HG02642 (cell line): ENCODE measurements at regions not wholly inside any gene's neighbourhood (a gene's known extent, or its start where the extent isn't known, plus 50 kb on each side); places are given as distances from the start of the nearest gene placed in this dataset.

Source experiments
- ATAC-seq: cut with Tn5 transposase; IDR thresholded peaks from one replicate; pipeline ENCODE4 v1.9.1; 2021; ENCODE audit warnings: mild to moderate bottlenecking; ENCODE audit not compliant: unreplicated experiment, poor library complexity

DNA sequence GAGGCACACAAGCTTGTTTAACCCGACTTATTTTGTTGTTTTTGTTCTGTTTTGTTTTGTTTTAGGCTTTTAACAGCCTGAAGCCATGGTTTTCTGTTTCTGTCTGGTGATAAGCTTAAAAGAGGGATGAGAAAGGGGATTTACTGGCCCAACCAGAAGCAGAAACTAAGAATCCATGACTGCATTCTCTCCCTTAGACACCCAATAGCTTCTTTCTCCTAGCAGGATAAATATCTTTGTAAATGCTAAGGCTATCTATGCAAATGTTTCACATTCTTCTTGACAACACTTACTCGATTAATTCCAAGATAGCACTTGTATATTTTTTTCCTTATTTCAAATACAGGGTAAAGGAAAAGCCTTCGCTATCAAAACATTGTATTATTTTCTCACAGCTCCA lies 53.7 kb upstream of the SMAD1 start:
- no peak for ATAC-seq

DNA sequence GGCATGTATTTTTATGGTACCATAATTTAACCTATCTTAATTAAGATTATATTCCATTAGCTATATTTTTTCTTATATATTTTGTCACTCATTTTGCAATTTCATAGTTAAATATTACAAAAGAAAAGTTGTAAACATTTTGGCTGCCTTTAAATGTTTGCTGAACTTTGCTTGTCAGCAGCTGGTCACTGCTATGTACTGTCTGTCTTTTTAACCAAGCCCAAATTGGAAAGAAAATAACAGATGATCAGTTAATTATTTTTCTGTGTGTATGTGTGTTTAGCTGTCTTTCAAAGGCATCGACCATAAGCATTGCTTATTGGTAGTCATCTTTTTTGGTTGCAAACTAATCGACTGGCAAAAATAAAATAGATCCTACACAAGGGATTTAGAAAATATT lies 54.4 kb upstream of the SMAD1 start:
- ATAC-seq = no peak

DNA sequence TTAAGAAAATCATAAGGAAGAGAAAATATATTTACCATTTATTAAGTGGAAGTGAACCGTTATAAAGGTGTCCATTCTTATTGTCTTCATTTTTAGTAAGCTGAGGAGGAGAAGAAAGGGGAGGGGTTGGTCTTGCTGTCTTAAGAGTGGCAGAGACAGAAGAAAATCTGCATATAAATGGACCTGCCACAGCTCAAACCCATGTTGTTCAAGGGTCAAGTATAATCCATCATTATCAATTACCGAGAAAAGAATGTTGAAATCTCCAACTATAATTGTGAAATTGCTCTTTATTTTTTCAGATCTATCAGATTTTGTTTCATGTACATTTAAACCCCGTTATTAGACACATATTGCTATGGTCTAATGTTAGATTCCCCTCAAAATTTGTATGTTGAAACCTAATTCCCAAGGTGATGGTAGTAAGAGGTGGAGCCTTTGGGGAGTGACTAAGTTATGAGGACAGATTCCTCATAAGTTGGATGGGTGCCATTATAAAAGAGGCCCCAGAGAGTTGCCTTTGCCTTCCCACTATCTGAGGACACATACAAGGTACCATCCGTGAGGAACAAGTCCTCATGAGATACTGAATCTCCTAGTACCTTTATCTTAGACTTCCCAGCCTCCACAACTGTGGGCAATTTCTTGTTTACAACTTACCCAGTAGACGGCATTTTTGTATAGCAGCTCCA lies 58.5 kb upstream of the SMAD1 start:
- no peak for ATAC-seq

DNA sequence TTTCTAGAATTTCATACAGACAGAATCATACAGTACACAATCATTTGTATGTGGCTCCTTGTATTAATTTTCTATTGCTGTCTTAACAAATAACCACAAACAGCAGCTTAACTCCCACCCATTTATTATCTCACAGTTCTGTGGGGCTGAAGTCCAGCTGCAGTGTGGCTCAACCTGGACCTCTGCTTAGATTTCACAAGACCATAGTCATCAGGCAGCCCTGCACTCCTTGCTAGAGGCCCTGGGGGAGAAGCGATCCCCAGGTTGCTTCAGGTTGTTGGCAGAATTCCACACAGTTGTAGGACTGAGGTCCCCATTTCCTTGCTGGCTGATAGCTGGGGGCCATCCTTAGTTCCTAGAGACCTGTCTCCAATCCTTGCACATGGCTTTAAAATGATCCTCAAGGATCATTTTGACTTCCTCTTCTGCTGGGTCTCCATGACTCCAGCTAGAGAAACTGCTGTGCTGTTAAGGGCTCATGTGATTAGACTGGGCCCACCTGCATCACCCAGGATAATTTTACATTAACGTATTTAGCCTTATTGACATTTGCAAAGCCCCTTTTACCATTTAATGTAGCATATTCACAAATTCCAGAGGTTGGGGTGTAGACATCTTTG lies 60.9 kb upstream of the SMAD1 start:
- no peak for ATAC-seq

GRCh38 chr4:145418739-145419138 lies 62.9 kb upstream of the SMAD1 start:
- ATAC-seq = no peak

DNA sequence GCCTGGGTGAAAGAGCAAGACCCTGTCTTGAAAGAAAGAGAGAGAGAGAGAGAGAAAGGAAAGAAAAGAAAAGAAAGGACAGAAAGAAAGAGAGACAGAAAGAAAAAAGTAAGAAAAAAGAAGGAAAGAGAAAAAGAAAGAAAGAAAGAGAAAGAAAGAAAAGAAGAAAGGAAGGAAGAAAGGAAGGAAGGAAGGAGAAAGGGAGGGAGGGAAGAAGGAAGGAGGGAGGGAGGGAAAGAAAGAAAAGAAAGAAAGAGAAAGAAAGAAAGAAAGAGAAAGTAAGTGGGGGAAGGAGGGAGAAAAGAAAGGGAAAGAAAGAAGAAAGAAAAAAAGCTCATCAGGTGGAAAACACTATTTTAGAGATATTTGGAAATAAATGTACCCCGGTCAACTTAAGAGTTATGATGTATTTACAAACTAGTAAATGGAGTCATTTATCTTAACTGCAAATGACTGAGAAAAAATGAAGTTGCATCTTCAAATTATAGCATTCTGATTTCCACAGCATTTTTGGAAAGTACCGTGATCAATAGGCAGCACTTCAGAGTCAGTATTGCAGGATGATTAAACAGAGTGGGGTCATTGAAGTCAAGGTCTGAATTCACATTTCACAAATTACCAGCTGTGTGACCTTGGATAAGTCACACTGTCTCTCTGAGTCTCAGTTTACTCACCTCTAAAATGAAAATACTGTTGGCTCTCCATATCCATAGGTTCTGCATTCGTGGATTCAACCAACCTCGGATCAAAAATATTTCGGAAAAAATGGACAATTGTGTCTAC lies 64.1 kb upstream of the SMAD1 start:
- ATAC-seq = no peak

GRCh38 chr4:145414841-145415240 lies 66.8 kb upstream of the SMAD1 start:
- no peak for ATAC-seq

- ATAC-seq = no peak
These were observed 67.4 kb upstream of the SMAD1 start for GRCh38 chr4:145414226-145414625.

- ATAC-seq = no peak
These were observed 74.7 kb upstream of the SMAD1 start for GRCh38 chr4:145406970-145407369.

GRCh38 chr4:145404761-145405160 lies 76.9 kb upstream of the SMAD1 start:
- ATAC-seq = no peak

- ATAC-seq = no peak
These were observed 85.1 kb upstream of the SMAD1 start for GRCh38 chr4:145396581-145396980.

DNA sequence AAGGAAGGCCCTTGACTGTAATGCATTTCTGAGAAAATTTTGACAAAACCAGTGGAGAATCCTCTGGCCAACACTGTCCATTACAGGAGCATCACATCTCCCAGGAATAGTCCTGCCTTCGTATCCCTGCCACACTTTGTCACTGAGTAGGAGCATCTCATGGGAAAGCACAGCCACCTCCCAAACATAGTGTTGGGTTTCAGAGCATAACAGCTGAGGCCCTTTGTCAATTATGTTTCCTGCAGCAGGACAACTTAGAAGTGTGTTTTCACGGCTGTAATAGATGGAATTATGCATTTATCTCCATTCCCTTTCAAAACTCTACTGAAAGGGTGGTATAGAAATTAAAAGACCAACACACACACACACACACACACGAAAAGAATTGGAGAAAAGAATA lies 91.1 kb upstream of the SMAD1 start:
- no peak for ATAC-seq

DNA sequence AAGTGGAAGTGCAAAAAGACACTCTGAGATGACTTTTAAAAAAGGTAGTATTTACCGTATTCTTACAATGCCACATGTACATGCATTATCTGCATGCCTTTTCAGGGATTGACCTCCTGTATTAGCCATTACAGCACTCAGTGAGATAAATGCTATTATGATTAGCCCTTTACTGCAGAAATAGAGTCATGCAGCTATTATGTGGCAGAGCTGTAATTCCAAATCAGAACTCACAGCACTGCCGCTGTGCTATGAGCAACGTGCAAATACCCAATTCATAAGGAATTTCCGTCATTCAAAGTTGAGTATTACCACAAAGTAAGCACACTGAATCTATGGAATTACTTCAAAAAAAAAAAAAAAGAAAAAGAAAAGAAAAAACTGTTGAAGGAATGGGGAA lies 92.1 kb upstream of the SMAD1 start:
- no peak for ATAC-seq

DNA sequence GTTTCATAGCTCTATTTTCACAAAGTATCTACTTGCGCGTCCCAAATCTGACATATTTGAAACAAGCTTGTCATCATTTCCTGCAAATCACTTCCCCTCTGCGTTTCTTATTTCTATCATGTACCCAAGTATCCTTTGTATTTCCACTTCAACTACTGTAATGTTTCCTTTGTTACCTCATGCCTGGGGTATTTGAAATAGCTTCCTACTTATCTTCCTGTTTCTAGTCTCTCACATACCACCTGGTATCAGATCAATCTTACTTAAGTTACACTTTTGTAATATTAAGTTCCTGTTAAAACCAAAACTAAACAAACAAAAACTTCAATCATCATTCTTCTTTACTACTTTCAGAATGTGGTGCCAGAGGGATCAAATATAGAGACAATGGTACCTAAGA lies 93.6 kb upstream of the SMAD1 start:
- ATAC-seq = no peak

DNA sequence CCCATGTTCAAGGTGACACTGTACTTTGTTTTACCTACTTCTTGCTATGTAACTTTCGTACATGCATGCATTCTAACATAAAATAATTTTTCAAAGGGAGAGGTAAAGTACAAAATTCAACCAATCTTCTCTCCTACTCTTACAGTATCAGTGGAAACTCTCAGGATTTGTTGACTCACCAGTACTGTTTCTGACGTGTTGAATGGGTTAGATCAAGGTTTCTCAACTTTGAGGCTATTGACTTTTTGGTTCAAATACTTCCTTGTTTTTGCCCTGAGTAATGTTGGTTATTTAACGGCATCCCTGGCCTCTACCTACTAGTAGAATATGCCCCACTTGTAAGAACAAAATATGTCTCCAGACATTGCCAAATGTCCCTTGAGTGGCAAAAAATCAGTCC lies 94.6 kb upstream of the SMAD1 start:
- no peak for ATAC-seq

DNA sequence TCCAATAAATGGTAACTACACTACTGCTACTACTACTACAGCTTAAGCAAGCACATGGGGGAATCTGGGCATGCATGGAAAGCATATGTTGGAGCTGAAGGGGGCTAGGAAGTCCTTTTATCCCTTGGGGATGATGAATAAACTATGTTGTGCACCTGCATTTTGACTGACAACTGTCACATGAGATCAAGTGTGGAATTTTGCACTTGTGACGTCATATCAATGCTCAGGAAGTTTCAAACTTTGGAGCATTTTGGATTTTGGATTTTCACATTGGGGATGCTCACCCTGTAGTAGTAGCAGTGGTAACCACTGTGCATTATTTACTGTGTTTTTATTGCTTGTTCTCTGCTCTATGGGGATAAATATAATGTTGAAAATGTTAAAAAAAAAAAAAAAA lies 100.5 kb upstream of the SMAD1 start:
- no peak for ATAC-seq

- ATAC-seq = no peak
These were observed 101.5 kb upstream of the SMAD1 start for GRCh38 chr4:145380123-145380522.

DNA sequence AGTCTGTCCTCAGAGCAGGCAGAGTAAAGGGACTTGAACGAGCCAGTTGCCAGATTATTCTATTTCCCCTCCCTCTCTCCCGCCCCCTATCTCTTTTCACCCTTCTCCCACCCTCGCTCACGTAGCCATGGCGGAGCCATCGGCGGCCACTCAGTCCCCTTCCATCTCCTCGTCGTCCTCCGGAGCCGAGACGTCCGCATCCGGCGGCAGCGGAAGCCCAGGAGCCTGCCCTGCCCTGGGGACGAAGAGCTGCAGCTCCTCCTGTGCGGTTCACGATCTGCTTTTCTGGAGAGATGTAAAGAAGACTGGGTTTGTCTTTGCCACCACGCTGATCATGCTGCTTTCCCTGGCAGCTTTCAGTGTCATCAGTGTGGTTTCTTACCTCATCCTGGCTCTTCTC lies 106.2 kb upstream of the SMAD1 start:
- no peak for ATAC-seq

- ATAC-seq = no peak
These were observed 129.1 kb upstream of the SMAD1 start for GRCh38 chr4:145352438-145353145.

DNA sequence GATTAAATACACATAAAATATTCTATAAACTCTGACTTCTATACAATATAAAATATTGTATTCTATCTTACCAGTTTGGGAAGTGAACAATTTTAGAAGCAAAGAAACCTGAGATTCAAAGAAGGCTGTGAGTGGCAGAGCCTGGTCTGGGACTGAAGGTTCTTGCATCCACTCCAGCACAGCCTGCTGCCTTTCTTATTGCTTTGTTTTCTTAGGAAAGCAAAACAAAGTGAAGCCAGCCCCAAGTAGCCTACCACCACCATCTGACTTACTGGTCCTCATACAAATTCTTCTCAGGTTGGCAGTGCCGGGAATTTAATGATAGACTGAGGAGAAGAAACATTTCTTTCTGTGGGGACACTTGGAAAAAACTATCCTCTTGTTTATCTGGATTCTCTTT lies 129.7 kb upstream of the SMAD1 start:
- ATAC-seq = no peak

- no peak for ATAC-seq
These were observed 130.5 kb upstream of the SMAD1 start for GRCh38 chr4:145351162-145351561.
